CMK (cell line): ENCODE measurements at regions not wholly inside any gene's neighbourhood (a gene's known extent, or its start where the extent isn't known, plus 50 kb on each side); places are given as distances from the start of the nearest gene placed in this dataset.

Experiments used
- DNase-seq: peaks from one replicate; pipeline ENCODE4 v3.0.0-alpha.2; 2010; ENCODE audit warnings: low read depth

- DNase-seq = no peak
These were observed 157.5 kb upstream of the FSTL4 start for GRCh38 chr5:133769842-133770241.

- DNase-seq = no peak
These were observed 151.4 kb upstream of the FSTL4 start for GRCh38 chr5:133763744-133764143.

- no peak for DNase-seq
These were observed 149.3 kb upstream of the FSTL4 start for GRCh38 chr5:133761632-133762031.

- DNase-seq = no peak
These were observed 148.2 kb upstream of the FSTL4 start for GRCh38 chr5:133760532-133760931.

GRCh38 chr5:133758641-133759040, 146.3 kb upstream of the FSTL4 start:
- no peak for DNase-seq

- no peak for DNase-seq
These were observed 145.1 kb upstream of the FSTL4 start for GRCh38 chr5:133757396-133757945.

- no peak for DNase-seq
These were observed 144.4 kb upstream of the FSTL4 start for GRCh38 chr5:133756756-133757155.

GRCh38 chr5:133756036-133756435, 143.7 kb upstream of the FSTL4 start:
- DNase-seq = no peak

- DNase-seq = no peak
These were observed 142.3 kb upstream of the FSTL4 start for GRCh38 chr5:133754575-133755169.

- DNase-seq = no peak
These were observed 141.5 kb upstream of the FSTL4 start for GRCh38 chr5:133753856-133754255.

- DNase-seq = no peak
These were observed 139.5 kb upstream of the FSTL4 start for GRCh38 chr5:133751846-133752245.

GRCh38 chr5:133751421-133751820, 139.1 kb upstream of the FSTL4 start:
- DNase-seq = no peak

- DNase-seq = no peak
These were observed 138.5 kb upstream of the FSTL4 start for GRCh38 chr5:133750856-133751255.

GRCh38 chr5:133750356-133750755, 138.0 kb upstream of the FSTL4 start:
- DNase-seq = no peak

- no peak for DNase-seq
These were observed 137.1 kb upstream of the FSTL4 start for GRCh38 chr5:133749331-133749985.

- DNase-seq = peak; percentile 4
These were observed 134.5 kb upstream of the FSTL4 start for GRCh38 chr5:133746834-133747233.

GRCh38 chr5:133744960-133745308, 132.6 kb upstream of the FSTL4 start:
- no peak for DNase-seq

GRCh38 chr5:133744051-133744959, 132.0 kb upstream of the FSTL4 start:
- DNase-seq = no peak

- no peak for DNase-seq
These were observed 130.2 kb upstream of the FSTL4 start for GRCh38 chr5:133742431-133742988.

- DNase-seq = no peak
These were observed 129.5 kb upstream of the FSTL4 start for GRCh38 chr5:133741818-133742355.

- DNase-seq = no peak
These were observed 129.1 kb upstream of the FSTL4 start for GRCh38 chr5:133741396-133741795.

- no peak for DNase-seq
These were observed 126.9 kb upstream of the FSTL4 start for GRCh38 chr5:133739181-133739780.
